Upper lobe of left lung (tissue), 6 donors: ENCODE measurements at regions not wholly inside any gene's neighbourhood (a gene's known extent, or its start where the extent isn't known, plus 50 kb on each side); places are given as distances from the start of the nearest gene placed in this dataset.

Source experiments
- ATAC-seq, 2 donors: fragments of 200-7000 bp; cut with Tn5 transposase; one replicate each; pipeline ENCODE4 v1.9.1; 2022; ENCODE audit warnings: mild to moderate bottlenecking in 2 of 2, moderate library complexity in 2 of 2; ENCODE audit not compliant: low FRiP score in 2 of 2
- DNase-seq, 2 donors: peaks; one replicate each; pipeline ENCODE4 v3.0.0-alpha.2; 2019 to 2020
- H3K27ac ChIP-seq, 4 donors: fragments of 200-600 bp; sonication (generic); one replicate each; pipeline ENCODE4 v1.5.1; 2016 to 2019
- H3K27me3 ChIP-seq, 4 donors: fragments of 200-600 bp; sonication (generic); one replicate each; pipeline ENCODE4 v1.5.1; 2017 to 2019
- H3K36me3 ChIP-seq, 4 donors: fragments of 200-600 bp; sonication (generic); one replicate each; pipeline ENCODE4 v1.5.1; 2016 to 2019
- H3K4me1 ChIP-seq, 4 donors: fragments of 200-600 bp; sonication (generic); one replicate each; pipeline ENCODE4 v1.5.1; 2018 to 2019
- H3K4me3 ChIP-seq, 4 donors: fragments of 200-600 bp; sonication (generic); one replicate each; pipeline ENCODE4 v1.5.1; 2017 to 2019; ENCODE audit warnings: mild to moderate bottlenecking in 2 of 4, moderate library complexity in 1 of 4
- H3K9me3 ChIP-seq, 4 donors: fragments of 200-600 bp; sonication (generic); one replicate each; pipeline ENCODE4 v1.5.1; 2018 to 2019
- EP300 ChIP-seq, 4 donors: sonication (generic); formaldehyde crosslinking; IDR thresholded peaks; one replicate each; pipeline ENCODE4 v1.5.1; 2017; ENCODE audit warnings: antibody characterized with exemption in 4 of 4, control low read depth in 2 of 4
- POLR2A ChIP-seq, 4 donors: fragments of 450-650 bp; IDR thresholded peaks; one replicate each; pipeline ENCODE4 v1.5.1; 2016 to 2017; ENCODE audit warnings: antibody characterized with exemption in 4 of 4, mild to moderate bottlenecking in 2 of 4
- POLR2AphosphoS5 ChIP-seq, 2 donors: sonication (generic); formaldehyde crosslinking; IDR thresholded peaks; one replicate each; pipeline ENCODE4 v1.5.1; 2017; ENCODE audit warnings: antibody characterized with exemption in 2 of 2
- WGBS, 2 donors: methylation state at CpG; one replicate each; pipeline ENCODE4 v1.1.5; 2017 to 2018; 5-methylcytosine and 5-hydroxymethylcytosine counted together
- TF ChIP-seq, protein P1 (sequence below), 6 experiments: fragments of 450-650 bp in 4 of 6; fragments of 200-600 bp in 2 of 6; sonication (generic) in 2 of 6; IDR thresholded peaks; one replicate each; pipeline ENCODE4 v1.5.1; 2016 to 2019; ENCODE audit warnings: antibody characterized with exemption in 6 of 6
- donor health status: DM: no; HTN: no; CAD: no; lungs with moderate emphysema.
- donor health status: DM: no; HTN: yes; CAD: no; lungs with severe emphysema.

- H3K27ac ChIP-seq: no peak overlapping the region
- DNase-seq: no peak
- H3K36me3 ChIP-seq: no peaks in the 10 kb centered on the region
- no peaks in the 10 kb centered on the region for H3K4me1 ChIP-seq
- no peak for ATAC-seq
- no peaks in the 10 kb centered on the region for H3K27me3 ChIP-seq
- TF ChIP-seq EP300 (IDR thresholded peaks at IDR 0.05) (no peak), POLR2AphosphoS5 (IDR thresholded peaks at IDR 0.05) (no peak), POLR2A (IDR thresholded peaks at IDR 0.05) (no peak)
- TF ChIP-seq, protein P1, sequence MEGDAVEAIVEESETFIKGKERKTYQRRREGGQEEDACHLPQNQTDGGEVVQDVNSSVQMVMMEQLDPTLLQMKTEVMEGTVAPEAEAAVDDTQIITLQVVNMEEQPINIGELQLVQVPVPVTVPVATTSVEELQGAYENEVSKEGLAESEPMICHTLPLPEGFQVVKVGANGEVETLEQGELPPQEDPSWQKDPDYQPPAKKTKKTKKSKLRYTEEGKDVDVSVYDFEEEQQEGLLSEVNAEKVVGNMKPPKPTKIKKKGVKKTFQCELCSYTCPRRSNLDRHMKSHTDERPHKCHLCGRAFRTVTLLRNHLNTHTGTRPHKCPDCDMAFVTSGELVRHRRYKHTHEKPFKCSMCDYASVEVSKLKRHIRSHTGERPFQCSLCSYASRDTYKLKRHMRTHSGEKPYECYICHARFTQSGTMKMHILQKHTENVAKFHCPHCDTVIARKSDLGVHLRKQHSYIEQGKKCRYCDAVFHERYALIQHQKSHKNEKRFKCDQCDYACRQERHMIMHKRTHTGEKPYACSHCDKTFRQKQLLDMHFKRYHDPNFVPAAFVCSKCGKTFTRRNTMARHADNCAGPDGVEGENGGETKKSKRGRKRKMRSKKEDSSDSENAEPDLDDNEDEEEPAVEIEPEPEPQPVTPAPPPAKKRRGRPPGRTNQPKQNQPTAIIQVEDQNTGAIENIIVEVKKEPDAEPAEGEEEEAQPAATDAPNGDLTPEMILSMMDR (IDR thresholded peaks at IDR 0.05): no peak
- 37 to 48% methylated on average over 3 of the region's 3 CpGs for WGBS, 2 donors
- H3K9me3 ChIP-seq: no peaks in the 10 kb centered on the region
- no peak overlapping the region for H3K4me3 ChIP-seq
These were observed 657.3 kb upstream of the COBL start for GRCh38 chr7:51973939-51974338.

DNA sequence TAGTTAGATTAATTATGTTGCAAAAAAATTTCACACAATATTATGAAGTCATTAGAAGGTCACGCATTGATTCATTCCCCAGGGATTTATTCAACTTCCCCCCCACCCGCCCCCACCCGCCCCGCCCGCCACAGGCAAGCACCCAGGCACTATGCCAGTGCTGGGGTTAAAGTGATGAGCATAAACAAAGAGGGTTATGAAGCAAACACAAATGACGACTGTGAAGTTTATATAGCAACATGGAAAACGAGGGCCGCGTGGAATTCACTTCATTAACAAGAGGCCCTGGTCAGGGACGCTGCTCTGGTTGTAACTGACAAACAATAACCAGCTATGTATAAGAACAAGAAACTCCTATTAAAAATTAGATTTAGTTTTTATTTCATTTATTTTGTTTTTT lies 656.5 kb upstream of the COBL start:
- H3K36me3 ChIP-seq: no peaks in the 10 kb centered on the region
- DNase-seq: no peak
- no peak for TF ChIP-seq EP300 (IDR thresholded peaks at IDR 0.05)
- no peak for TF ChIP-seq POLR2AphosphoS5 (IDR thresholded peaks at IDR 0.05)
- TF ChIP-seq, protein P1 (IDR thresholded peaks at IDR 0.05): no peak
- no peak for TF ChIP-seq POLR2A (IDR thresholded peaks at IDR 0.05)

GRCh38 chr7:51970961-51971665 lies 654.5 kb upstream of the COBL start:
- no peaks in the 10 kb centered on the region for H3K27me3 ChIP-seq
- DNase-seq (no peak), ATAC-seq (no peak)
- TF ChIP-seq EP300 (IDR thresholded peaks at IDR 0.05) (no peak), POLR2A (IDR thresholded peaks at IDR 0.05) (no peak), POLR2AphosphoS5 (IDR thresholded peaks at IDR 0.05) (no peak)
- TF ChIP-seq, protein P1 (IDR thresholded peaks at IDR 0.05): no peak
- WGBS, 2 donors: 71 to 75% methylated on average over 4 of the region's 4 CpGs
- H3K9me3 ChIP-seq: no peaks in the 10 kb centered on the region
- no peak overlapping the region for H3K27ac ChIP-seq
- H3K4me1 ChIP-seq: no peaks in the 10 kb centered on the region
- no peaks in the 10 kb centered on the region for H3K36me3 ChIP-seq
- H3K4me3 ChIP-seq: no peak overlapping the region

More for the DNA sequence above, 656.5 kb upstream of the COBL start:
- ATAC-seq: no peak
- no peak overlapping the region for H3K4me3 ChIP-seq
- H3K9me3 ChIP-seq: no peaks in the 10 kb centered on the region
- H3K27ac ChIP-seq: no peak overlapping the region
- WGBS, 2 donors: 75 to 76% methylated on average over 10 of the region's 10 CpGs
- no peaks in the 10 kb centered on the region for H3K27me3 ChIP-seq
- H3K4me1 ChIP-seq: no peaks in the 10 kb centered on the region

GRCh38 chr7:51968461-51968860 lies 651.9 kb upstream of the COBL start:
- TF ChIP-seq, protein P1 (IDR thresholded peaks at IDR 0.05): no peak
- no peak for TF ChIP-seq POLR2AphosphoS5 (IDR thresholded peaks at IDR 0.05)
- Histone ChIP-seq H3K36me3 (no peaks in the 10 kb centered on the region), H3K9me3 (no peaks in the 10 kb centered on the region), H3K4me3 (no peak overlapping the region), H3K4me1 (no peaks in the 10 kb centered on the region), H3K27ac (no peak overlapping the region), H3K27me3 (no peaks in the 10 kb centered on the region)
- WGBS, 2 donors: 61 to 66% methylated on average over 2 of the region's 2 CpGs
- ATAC-seq: no peak
- DNase-seq: no peak

DNA sequence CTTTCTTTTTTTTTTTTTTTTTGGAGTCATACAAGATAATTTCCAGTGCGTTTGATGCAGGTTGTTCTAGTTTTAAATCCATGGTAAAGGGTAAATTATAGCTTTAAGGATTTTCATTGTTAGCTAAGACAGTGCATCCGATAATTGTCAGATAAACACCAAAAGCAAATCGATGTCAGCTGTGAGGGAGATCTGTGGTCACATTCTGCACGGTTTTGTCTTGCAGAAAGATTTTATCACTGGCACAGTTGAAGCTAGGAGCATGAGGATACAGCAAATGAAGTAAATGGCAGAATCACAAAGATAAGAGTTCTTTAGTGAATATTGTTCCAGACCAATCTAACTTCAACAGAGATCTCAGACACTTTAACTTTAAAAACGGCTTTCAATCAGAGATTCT lies 648.8 kb upstream of the COBL start:
- no peak for ATAC-seq
- TF ChIP-seq EP300 (IDR thresholded peaks at IDR 0.05): no peak
- no peak for TF ChIP-seq POLR2A (IDR thresholded peaks at IDR 0.05)
- TF ChIP-seq, protein P1 (IDR thresholded peaks at IDR 0.05): no peak
- no peak for TF ChIP-seq POLR2AphosphoS5 (IDR thresholded peaks at IDR 0.05)
- no peak for DNase-seq
- Histone ChIP-seq H3K27me3 (no peaks in the 10 kb centered on the region), H3K4me3 (no peak overlapping the region), H3K27ac (no peak overlapping the region), H3K4me1 (no peaks in the 10 kb centered on the region), H3K9me3 (no peaks in the 10 kb centered on the region), H3K36me3 (no peaks in the 10 kb centered on the region)
- 33 to 39% methylated on average over 5 of the region's 5 CpGs for WGBS, 2 donors
